ENCODE measurements at regions not wholly inside any gene's neighbourhood (a gene's known extent, or its start where the extent isn't known, plus 50 kb on each side); places are given as distances from the start of the nearest gene placed in this dataset.

GRCh38 chr10:106457522-106457921, 707.0 kb downstream of the SORCS1 start:
- DNase-seq: no peak

- no peak for DNase-seq
Observed at GRCh38 chr10:106454233-106454632, 710.3 kb downstream of the SORCS1 start.

GRCh38 chr10:106450966-106451365, 713.5 kb downstream of the SORCS1 start:
- no peak for DNase-seq

- no peak for DNase-seq
Observed at GRCh38 chr10:106446920-106447319, 717.6 kb downstream of the SORCS1 start.

- DNase-seq: no peak
Observed at GRCh38 chr10:106442223-106442622, 722.3 kb downstream of the SORCS1 start.

- no peak for DNase-seq
Observed at GRCh38 chr10:106440767-106441166, 723.7 kb downstream of the SORCS1 start.

- DNase-seq: no peak
Observed at GRCh38 chr10:106440355-106440754, 724.2 kb downstream of the SORCS1 start.

- DNase-seq: no peak
Observed at GRCh38 chr10:106439366-106439765, 725.1 kb downstream of the SORCS1 start.

- no peak for DNase-seq
Observed at GRCh38 chr10:106438386-106438785, 726.1 kb downstream of the SORCS1 start.

GRCh38 chr10:106436123-106436715, 728.3 kb downstream of the SORCS1 start:
- DNase-seq: no peak

GRCh38 chr10:106435081-106435480, 729.4 kb downstream of the SORCS1 start:
- no peak for DNase-seq

- no peak for DNase-seq
Observed at GRCh38 chr10:106424981-106425380, 739.5 kb downstream of the SORCS1 start.

GRCh38 chr10:106424054-106424453, 740.5 kb downstream of the SORCS1 start:
- DNase-seq: no peak

- no peak for DNase-seq
Observed at GRCh38 chr10:106410331-106410730, 754.2 kb downstream of the SORCS1 start.

- DNase-seq: no peak
Observed at GRCh38 chr10:106405141-106405540, 759.4 kb downstream of the SORCS1 start.

GRCh38 chr10:106402458-106402857, 762.0 kb downstream of the SORCS1 start:
- DNase-seq: no peak

- DNase-seq: no peak
Observed at GRCh38 chr10:106401967-106402366, 762.5 kb downstream of the SORCS1 start.

GRCh38 chr10:106401161-106401560, 763.3 kb downstream of the SORCS1 start:
- DNase-seq: no peak

- no peak for DNase-seq
Observed at GRCh38 chr10:106399112-106399511, 765.4 kb downstream of the SORCS1 start.

GRCh38 chr10:106396192-106396591, 768.3 kb downstream of the SORCS1 start:
- DNase-seq: no peak

GRCh38 chr10:106395041-106395749, 769.3 kb downstream of the SORCS1 start:
- DNase-seq: no peak

GRCh38 chr10:106392778-106393177, 771.7 kb downstream of the SORCS1 start:
- no peak for DNase-seq

GRCh38 chr10:106387063-106387462, 777.4 kb downstream of the SORCS1 start:
- DNase-seq: no peak

GRCh38 chr10:106384496-106384895, 780.0 kb downstream of the SORCS1 start:
- no peak for DNase-seq

- DNase-seq: no peak
Observed at GRCh38 chr10:106380706-106381105, 783.8 kb downstream of the SORCS1 start.
